ENCODE measurements at regions not wholly inside any gene's neighbourhood (a gene's known extent, or its start where the extent isn't known, plus 50 kb on each side); places are given as distances from the start of the nearest gene placed in this dataset.

DNA sequence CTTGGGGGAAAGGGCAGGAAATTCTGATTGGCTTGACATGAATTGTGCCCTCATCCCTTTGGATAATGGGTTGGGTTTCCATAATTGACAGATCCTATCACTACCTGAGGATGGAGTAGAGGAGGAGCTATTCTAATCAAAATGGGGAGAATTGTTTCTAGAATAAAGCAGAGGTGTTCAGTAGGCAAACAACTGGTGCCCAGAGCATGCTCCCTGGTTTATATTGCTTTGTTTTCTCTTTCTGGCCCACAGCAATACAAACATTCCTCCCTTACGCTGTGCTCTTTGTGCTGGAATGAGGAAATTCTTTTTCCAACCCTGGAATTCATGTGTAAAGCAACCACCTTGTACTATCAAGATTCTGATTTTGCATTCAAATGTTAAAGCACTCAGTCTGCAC is 147.4 kb downstream of the RASSF9 start:
- Histone ChIP-seq H3K79me2 (ENCODE audit: low read length) (no peaks in the 10 kb centered on the region), H4K20me1 (ENCODE audit: insufficient read depth, low read length) (no peaks in the 10 kb centered on the region), H3K36me3 (replicated peaks; ENCODE audit: low read depth, low read length) (no peaks in the 10 kb centered on the region), H3K4me1 (ENCODE audit: low read length) (no peaks in the 10 kb centered on the region), H3K27me3 (ENCODE audit: low read depth, low read length) (no peaks in the 10 kb centered on the region), H3K4me3 (ENCODE audit: low read length) (no peak overlapping the region), H3K9ac (ENCODE audit: low read length) (no peak overlapping the region), H3K27ac (ENCODE audit: low read length) (no peak overlapping the region), H3K9me3 (ENCODE audit: insufficient read depth, low read length) (no peaks in the 10 kb centered on the region), H2AFZ (ENCODE audit: low read depth, low read length) (no peak overlapping the region), H3K4me2 (ENCODE audit: low read length) (no peak overlapping the region)
- TF ChIP-seq EZH2phosphoT487 (IDR thresholded peaks at IDR 0.05; ENCODE audit: low read depth): no peak
- TF ChIP-seq, protein P1, sequence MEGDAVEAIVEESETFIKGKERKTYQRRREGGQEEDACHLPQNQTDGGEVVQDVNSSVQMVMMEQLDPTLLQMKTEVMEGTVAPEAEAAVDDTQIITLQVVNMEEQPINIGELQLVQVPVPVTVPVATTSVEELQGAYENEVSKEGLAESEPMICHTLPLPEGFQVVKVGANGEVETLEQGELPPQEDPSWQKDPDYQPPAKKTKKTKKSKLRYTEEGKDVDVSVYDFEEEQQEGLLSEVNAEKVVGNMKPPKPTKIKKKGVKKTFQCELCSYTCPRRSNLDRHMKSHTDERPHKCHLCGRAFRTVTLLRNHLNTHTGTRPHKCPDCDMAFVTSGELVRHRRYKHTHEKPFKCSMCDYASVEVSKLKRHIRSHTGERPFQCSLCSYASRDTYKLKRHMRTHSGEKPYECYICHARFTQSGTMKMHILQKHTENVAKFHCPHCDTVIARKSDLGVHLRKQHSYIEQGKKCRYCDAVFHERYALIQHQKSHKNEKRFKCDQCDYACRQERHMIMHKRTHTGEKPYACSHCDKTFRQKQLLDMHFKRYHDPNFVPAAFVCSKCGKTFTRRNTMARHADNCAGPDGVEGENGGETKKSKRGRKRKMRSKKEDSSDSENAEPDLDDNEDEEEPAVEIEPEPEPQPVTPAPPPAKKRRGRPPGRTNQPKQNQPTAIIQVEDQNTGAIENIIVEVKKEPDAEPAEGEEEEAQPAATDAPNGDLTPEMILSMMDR (IDR thresholded peaks at IDR 0.05; ENCODE audit: low read depth, low read length): no peak

DNA sequence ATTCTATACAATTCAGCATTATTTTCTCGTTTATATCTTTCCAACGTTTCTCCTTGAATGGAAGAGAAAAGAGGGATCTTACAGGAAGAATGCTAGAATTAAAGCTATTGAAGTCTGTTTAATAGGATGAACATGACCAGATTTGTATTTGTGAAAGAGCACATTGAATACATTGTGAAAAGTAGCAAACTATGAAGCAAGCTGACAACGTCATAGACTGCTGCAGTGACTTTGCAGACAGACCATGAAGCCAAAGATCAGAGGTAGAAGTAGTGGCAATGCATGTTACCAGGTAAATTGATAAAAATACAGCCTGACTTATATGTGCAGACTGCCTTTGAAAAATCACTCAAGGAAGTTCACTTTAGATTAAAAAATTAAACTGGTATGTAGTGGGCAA is 146.1 kb downstream of the RASSF9 start:
- Histone ChIP-seq H3K27me3 (ENCODE audit: low read depth, low read length) (no peaks in the 10 kb centered on the region), H3K9ac (ENCODE audit: low read length) (no peak overlapping the region), H3K9me3 (ENCODE audit: insufficient read depth, low read length) (no peaks in the 10 kb centered on the region), H3K79me2 (ENCODE audit: low read length) (no peaks in the 10 kb centered on the region), H3K36me3 (replicated peaks; ENCODE audit: low read depth, low read length) (no peaks in the 10 kb centered on the region), H2AFZ (ENCODE audit: low read depth, low read length) (no peak overlapping the region), H3K4me2 (ENCODE audit: low read length) (no peak overlapping the region), H4K20me1 (ENCODE audit: insufficient read depth, low read length) (no peaks in the 10 kb centered on the region), H3K27ac (ENCODE audit: low read length) (no peak overlapping the region), H3K4me1 (ENCODE audit: low read length) (no peaks in the 10 kb centered on the region), H3K4me3 (ENCODE audit: low read length) (no peak overlapping the region)
- TF ChIP-seq, protein P1 (IDR thresholded peaks at IDR 0.05; ENCODE audit: low read depth, low read length): no peak
- TF ChIP-seq EZH2phosphoT487 (IDR thresholded peaks at IDR 0.05; ENCODE audit: low read depth): no peak

DNA sequence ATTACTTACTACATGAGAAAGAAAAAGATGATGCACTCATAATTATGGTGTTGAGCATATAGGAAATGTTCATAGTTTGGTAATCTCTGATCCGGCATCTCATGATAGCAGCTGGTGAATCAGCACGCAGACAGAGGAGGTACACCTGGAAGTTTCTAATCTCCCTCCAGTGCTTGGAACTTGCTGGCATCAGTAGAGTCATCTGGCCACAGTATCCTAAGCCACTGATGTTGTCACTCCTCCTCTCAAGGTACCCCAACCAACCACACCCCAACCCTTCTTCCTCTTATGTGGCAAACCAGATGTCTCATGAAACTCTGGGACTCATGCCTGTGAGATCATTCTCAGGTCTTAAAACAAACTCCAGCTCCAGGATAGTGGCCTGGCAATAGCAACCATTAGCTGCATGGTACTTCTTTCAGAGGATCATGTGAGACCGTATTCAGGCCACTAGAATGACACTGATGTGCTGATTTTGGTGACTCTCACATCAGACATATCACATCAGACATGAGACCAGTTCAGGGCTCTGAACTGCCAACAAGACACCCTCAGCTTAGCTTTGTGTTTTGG is 143.0 kb downstream of the RASSF9 start:
- no peak overlapping the region for H2AFZ ChIP-seq (ENCODE audit: low read depth, low read length)
- TF ChIP-seq EZH2phosphoT487 (IDR thresholded peaks at IDR 0.05; ENCODE audit: low read depth): no peak
- TF ChIP-seq, protein P1 (IDR thresholded peaks at IDR 0.05; ENCODE audit: low read depth, low read length): no peak
- no peak overlapping the region for H3K4me3 ChIP-seq (ENCODE audit: low read length)

DNA sequence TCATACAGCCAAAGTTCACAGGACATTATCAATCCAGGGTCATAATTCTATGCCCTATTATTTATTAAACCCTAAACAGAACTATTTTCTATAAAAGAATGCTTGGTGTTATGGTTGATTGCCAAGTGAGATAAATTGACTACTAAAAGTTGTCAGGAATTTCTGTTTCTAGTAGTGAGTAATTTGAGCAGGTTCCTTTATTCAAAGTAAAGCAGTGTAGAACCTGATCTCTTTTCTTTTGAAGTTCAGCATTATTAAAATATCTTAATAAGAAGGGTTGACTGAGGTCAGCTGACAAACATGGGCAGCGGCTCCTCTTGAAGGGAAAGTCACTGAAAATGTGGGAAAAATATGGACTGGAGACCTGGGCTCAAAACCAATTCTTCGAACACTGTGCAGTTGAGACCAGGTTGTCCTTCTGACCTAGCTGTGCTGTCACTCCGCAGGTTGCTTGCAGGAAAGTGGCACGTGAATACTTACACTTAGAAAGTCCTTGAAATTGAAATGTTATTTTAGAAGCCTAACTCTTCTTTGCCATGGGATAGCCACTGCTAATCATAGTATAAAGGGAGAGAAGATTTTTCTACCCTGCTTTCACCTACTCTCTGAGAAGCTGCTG is 141.0 kb downstream of the RASSF9 start:
- H3K4me1 ChIP-seq (ENCODE audit: low read length): no peaks in the 10 kb centered on the region
- no peak overlapping the region for H2AFZ ChIP-seq (ENCODE audit: low read depth, low read length)
- H3K9ac ChIP-seq (ENCODE audit: low read length): no peak overlapping the region
- H3K27me3 ChIP-seq (ENCODE audit: low read depth, low read length): no peaks in the 10 kb centered on the region
- no peak overlapping the region for H3K27ac ChIP-seq (ENCODE audit: low read length)
- no peak overlapping the region for H3K4me3 ChIP-seq (ENCODE audit: low read length)
- H3K36me3 ChIP-seq (replicated peaks; ENCODE audit: low read depth, low read length): no peaks in the 10 kb centered on the region
- H3K9me3 ChIP-seq (ENCODE audit: insufficient read depth, low read length): no peaks in the 10 kb centered on the region
- no peaks in the 10 kb centered on the region for H4K20me1 ChIP-seq (ENCODE audit: insufficient read depth, low read length)
- TF ChIP-seq, protein P1 (IDR thresholded peaks at IDR 0.05; ENCODE audit: low read depth, low read length): no peak
- no peak for TF ChIP-seq EZH2phosphoT487 (IDR thresholded peaks at IDR 0.05; ENCODE audit: low read depth)
- H3K79me2 ChIP-seq (ENCODE audit: low read length): no peaks in the 10 kb centered on the region
- no peak overlapping the region for H3K4me2 ChIP-seq (ENCODE audit: low read length)

More for the DNA sequence above, 143.0 kb downstream of the RASSF9 start:
- H4K20me1 ChIP-seq (ENCODE audit: insufficient read depth, low read length): no peaks in the 10 kb centered on the region
- H3K79me2 ChIP-seq (ENCODE audit: low read length): no peaks in the 10 kb centered on the region
- no peak overlapping the region for H3K9ac ChIP-seq (ENCODE audit: low read length)
- H3K4me2 ChIP-seq (ENCODE audit: low read length): no peak overlapping the region
- H3K27me3 ChIP-seq (ENCODE audit: low read depth, low read length): no peaks in the 10 kb centered on the region
- no peaks in the 10 kb centered on the region for H3K4me1 ChIP-seq (ENCODE audit: low read length)
- H3K9me3 ChIP-seq (ENCODE audit: insufficient read depth, low read length): no peaks in the 10 kb centered on the region
- no peaks in the 10 kb centered on the region for H3K36me3 ChIP-seq (replicated peaks; ENCODE audit: low read depth, low read length)
- no peak overlapping the region for H3K27ac ChIP-seq (ENCODE audit: low read length)
